Mammary epithelial cell (primary cell): ENCODE measurements at regions not wholly inside any gene's neighbourhood (a gene's known extent, or its start where the extent isn't known, plus 50 kb on each side); places are given as distances from the start of the nearest gene placed in this dataset.

Source experiments
- CTCF ChIP-seq, 2 donors: IDR thresholded peaks in 1 of 2; conservative IDR thresholded peaks in 1 of 2; 2 replicates each; pipeline ENCODE4 v1.5.1; 2011 to 2012; ENCODE audit warnings: inconsistent platforms in 2 of 2, low read length in 2 of 2, mild to moderate bottlenecking in 2 of 2, control low read depth in 1 of 2, low read depth in 1 of 2; ENCODE audit not compliant: insufficient read depth in 1 of 2; ENCODE audit errors: extremely low read depth in 1 of 2
- EZH2 ChIP-seq: IDR thresholded peaks from 2 replicates; pipeline ENCODE4 v1.6.1; 2012; ENCODE audit warnings: low read length, inconsistent platforms, borderline replicate concordance

- TF ChIP-seq CTCF (conservative IDR thresholded peaks at IDR 0.05 in 1 of 2, IDR thresholded peaks at IDR 0.05 in 1 of 2; ENCODE audit: extremely low read depth in 1 of 2, insufficient read depth in 1 of 2, low read depth in 1 of 2, low read length in 2 of 2) (no peak), EZH2 (no peak)
Measured at GRCh38 chr9:74125941-74126340, 371.2 kb upstream of the RORB start.
